MM.1S (cell line): ENCODE measurements at regions not wholly inside any gene's neighbourhood (a gene's known extent, or its start where the extent isn't known, plus 50 kb on each side); places are given as distances from the start of the nearest gene placed in this dataset.
"Not testable (repeated sequence)": the region's sequence is repeated elsewhere in the genome, so short reads cannot be mapped to it uniquely, and the experiment has no call there.

Experiments used
- CTCF ChIP-seq: fragments of 300-600 bp; sonication (generic); IDR thresholded peaks from 2 replicates; pipeline ENCODE4 v1.5.1; 2016; ENCODE audit warnings: antibody characterized with exemption, low read length, mixed read lengths
- EZH2 ChIP-seq: fragments of 300-600 bp; sonication (generic); optimal IDR thresholded peaks from 2 replicates; pipeline ENCODE3; 2017; ENCODE audit warnings: low read depth, mild to moderate bottlenecking, antibody characterized with exemption, low read length, mixed read lengths
- EZH2phosphoT487 ChIP-seq: fragments of 300-600 bp; sonication (generic); IDR thresholded peaks from 2 replicates; pipeline ENCODE4 v1.6.1; 2018; ENCODE audit warnings: antibody characterized with exemption, low read length

DNA sequence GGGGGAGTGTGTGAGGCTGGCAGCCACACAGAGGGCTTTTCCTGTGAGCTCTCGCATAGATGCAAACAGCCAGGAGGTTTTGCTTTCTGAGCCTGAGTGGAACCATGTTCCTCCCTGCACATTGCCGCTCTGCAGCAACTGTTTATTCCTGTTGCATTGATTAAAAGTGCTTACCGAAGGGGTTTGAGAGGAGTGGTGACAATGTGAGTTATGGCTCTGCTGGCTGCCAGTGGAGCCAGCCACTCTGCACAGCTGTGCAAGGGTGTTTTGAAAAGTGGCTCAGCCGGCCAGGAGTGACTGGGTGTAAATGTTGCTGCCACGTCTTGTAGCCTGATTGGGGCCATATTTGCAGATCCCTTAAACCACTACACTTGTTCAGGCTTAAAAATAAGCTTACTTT lies 114.9 kb upstream of the EEF2KMT start:
- not testable (repeated sequence) for TF ChIP-seq CTCF, EZH2, EZH2phosphoT487
